AG04449 (cell line): ENCODE measurements at regions not wholly inside any gene's neighbourhood (a gene's known extent, or its start where the extent isn't known, plus 50 kb on each side); places are given as distances from the start of the nearest gene placed in this dataset.

Experiments used
- CTCF ChIA-PET: fragments of 350-600 bp; formaldehyde crosslinking; extraction: SDS; loops from one replicate; lab custom pipeline; 2021; ENCODE audit warnings: antibody characterized with exemption; lab: Yijun Ruan, JAX
- POLR2A ChIA-PET: fragments of 400-600, 350-600 bp; formaldehyde crosslinking; extraction: SDS; loops from one replicate; lab custom pipeline; 2020; ENCODE audit warnings: antibody characterized with exemption, inconsistent platforms; lab: Yijun Ruan, JAX
- DNase-seq: peaks from one replicate; pipeline ENCODE4 v3.0.0-alpha.2; 2010; ENCODE audit warnings: low read depth, low spot score
- H3K4me3 ChIP-seq: 2 replicates; pipeline ENCODE4 v1.5.1; 2011; ENCODE audit warnings: low read depth, mild to moderate bottlenecking, control low read depth, low read length
- TF ChIP-seq, protein P1 (sequence below): IDR thresholded peaks from one replicate; pipeline ENCODE4 v1.5.1; 2011; ENCODE audit warnings: mild to moderate bottlenecking, moderate library complexity, low read length, control low read depth, inconsistent platforms; ENCODE audit not compliant: insufficient read depth; ENCODE audit errors: missing control alignments

DNA sequence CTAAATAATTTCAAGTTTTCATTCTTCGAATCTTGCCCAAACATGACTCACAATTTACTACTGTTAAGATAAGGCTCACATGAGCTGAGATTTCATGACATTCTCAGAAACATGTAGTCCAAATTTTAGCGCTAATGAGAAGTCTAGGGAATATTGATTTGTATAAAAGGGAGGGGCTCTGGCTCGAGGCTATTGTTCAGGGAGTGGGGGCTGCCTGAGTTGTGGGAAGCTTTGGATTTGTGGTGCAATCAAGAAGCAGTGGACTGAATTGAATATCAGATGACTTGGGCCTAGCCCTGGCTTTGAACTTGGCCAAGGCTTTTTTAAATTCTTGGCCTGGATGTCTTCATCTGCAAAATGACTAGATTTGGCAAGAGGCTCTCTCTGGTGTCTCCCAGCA is 674.9 kb upstream of the FANCL start:
- POLR2A ChIA-PET = no interaction called here

DNA sequence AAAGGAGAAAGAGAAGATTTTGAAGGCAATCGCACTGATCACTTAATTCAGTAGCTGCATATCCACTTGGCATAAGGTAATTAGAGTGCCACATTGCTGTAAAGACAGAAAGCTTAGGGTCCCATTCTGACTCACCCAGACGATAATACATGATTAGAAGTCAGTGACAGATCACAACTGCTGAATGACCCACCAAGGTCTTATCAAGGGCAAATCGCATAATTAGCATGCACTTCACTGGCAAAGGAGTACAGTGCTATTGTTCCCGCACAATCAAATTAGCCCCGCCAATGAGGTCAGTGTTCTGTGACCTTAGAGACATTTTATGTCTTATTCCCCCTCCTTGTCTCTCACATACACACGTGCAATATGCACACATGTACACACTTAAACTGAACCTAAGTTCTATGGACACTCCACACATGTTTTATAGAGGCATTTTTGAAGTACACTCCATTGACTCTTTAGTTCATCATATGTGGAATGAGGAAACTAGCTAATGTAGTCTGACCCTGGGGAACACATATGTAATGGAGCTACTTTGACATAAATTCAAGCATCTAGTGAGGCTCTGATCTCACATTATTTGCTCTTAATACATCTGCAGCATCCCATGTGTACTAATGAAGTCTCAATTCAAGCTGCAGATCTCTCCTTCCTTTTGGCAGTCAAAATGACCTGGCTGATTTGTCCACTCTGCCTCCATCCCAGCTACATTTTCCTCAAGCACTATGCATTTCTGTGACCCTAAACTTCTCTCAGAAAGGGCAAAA is 673.8 kb upstream of the FANCL start:
- ChIA-PET CTCF (interaction anchor here (1.3 kb wide), 1 partner anchor 15 kb away, joined by 3 read pairs; no protein-coding TSS in a partner anchor), POLR2A (no interaction called here)
- no peak overlapping the region for H3K4me3 ChIP-seq
- DNase-seq = no peak
- TF ChIP-seq, protein P1, sequence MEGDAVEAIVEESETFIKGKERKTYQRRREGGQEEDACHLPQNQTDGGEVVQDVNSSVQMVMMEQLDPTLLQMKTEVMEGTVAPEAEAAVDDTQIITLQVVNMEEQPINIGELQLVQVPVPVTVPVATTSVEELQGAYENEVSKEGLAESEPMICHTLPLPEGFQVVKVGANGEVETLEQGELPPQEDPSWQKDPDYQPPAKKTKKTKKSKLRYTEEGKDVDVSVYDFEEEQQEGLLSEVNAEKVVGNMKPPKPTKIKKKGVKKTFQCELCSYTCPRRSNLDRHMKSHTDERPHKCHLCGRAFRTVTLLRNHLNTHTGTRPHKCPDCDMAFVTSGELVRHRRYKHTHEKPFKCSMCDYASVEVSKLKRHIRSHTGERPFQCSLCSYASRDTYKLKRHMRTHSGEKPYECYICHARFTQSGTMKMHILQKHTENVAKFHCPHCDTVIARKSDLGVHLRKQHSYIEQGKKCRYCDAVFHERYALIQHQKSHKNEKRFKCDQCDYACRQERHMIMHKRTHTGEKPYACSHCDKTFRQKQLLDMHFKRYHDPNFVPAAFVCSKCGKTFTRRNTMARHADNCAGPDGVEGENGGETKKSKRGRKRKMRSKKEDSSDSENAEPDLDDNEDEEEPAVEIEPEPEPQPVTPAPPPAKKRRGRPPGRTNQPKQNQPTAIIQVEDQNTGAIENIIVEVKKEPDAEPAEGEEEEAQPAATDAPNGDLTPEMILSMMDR = no peak

More for the DNA sequence above, 674.9 kb upstream of the FANCL start:
- CTCF ChIA-PET = interaction anchor here (1.3 to 1.5 kb wide), 2 partner anchors 16 to 109 kb away, joined by 3 to 5 read pairs; no protein-coding TSS in a partner anchor
- no peak for DNase-seq
- no peak overlapping the region for H3K4me3 ChIP-seq
- TF ChIP-seq, protein P1 = no peak

DNA sequence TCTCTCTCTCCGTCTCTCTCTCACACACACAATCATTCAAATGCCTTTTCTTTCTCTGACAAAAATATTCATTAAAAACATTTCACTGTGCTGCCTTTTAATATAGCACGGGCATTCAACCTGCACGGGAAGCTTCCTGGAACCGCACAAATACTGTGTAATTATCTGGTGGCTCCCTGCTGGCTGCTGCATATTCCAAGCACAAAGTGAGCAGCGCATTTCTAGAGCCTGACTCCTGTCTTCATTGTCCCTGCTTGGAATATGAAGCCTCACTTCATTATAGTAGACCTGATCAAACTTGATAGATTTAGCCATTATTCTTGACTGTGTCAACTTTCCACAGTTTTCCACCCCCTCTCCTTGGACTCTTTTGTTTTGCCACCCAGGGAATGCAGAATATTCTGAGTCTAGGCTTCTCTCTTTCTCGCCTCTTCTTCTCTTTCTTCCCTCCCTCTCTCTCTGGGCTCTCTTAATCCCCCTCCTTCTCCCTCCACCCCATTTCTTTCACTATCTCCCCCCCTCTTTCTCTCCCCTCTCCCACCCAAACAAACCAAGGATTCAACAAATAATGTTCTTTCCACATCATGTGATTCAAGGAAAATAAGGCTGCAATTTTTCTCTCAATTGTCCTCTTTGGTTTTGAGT is 672.1 kb upstream of the FANCL start:
- H3K4me3 ChIP-seq = no peak overlapping the region
- no peak for DNase-seq
- ChIA-PET CTCF (no interaction called here), POLR2A (no interaction called here)
- TF ChIP-seq, protein P1 = no peak

DNA sequence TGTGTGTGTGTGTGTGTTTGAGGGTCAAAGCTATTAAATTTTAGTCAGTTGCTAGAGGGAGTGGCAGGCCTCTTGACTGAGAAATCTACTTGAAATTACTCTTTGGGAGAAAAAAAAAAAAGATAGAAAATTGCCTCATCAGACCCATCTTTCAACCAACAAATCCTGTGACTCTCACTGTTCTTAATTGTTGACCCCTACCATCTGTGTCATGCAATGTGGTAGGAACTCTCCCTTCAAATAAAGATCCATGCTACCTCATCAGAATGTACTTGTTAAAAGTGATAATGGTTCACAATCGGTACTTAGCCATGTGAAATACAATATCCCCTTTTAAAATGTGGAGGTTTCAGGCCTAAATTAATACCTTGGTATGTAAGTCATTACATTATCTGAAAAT is 670.8 kb upstream of the FANCL start:
- DNase-seq = no peak
- TF ChIP-seq, protein P1 = no peak
- CTCF ChIA-PET = no interaction called here
- POLR2A ChIA-PET = no interaction called here
- no peak overlapping the region for H3K4me3 ChIP-seq

DNA sequence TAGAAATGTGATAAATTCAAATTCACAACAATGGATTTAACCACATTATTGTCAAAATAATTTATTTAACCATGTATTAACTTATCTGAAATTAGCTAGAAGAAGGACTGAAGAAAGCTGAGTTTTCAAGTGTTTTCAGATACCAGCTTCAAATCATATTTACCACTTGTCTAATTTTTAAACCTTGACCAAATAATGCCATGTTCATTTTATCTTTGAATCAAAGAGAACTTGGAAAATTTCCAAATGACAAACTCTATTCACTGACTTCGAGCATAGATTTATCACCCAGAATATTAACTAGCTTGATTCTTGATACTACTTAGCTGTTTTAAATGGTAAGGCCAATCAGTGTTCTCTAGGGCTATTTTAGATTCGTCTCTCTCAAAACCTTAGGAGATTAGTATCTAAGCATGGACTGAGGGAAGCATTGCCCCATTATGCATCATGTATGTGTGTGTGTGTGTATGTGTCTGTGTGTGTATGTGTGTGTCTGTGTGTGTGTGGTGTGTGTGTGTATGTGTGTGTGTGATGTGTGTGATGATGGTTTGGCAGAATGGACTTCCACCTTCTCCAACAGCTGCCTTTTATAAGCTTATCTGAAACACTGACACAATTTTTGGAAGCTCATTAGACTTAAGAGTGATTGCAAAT is 667.5 kb upstream of the FANCL start:
- ChIA-PET CTCF (no interaction called here), POLR2A (interaction anchor here (0.9 kb wide), 1 partner anchor 10 kb away, joined by 3 read pairs; no protein-coding TSS in a partner anchor)
- TF ChIP-seq, protein P1 = no peak
- H3K4me3 ChIP-seq = no peak overlapping the region
- DNase-seq = no peak

DNA sequence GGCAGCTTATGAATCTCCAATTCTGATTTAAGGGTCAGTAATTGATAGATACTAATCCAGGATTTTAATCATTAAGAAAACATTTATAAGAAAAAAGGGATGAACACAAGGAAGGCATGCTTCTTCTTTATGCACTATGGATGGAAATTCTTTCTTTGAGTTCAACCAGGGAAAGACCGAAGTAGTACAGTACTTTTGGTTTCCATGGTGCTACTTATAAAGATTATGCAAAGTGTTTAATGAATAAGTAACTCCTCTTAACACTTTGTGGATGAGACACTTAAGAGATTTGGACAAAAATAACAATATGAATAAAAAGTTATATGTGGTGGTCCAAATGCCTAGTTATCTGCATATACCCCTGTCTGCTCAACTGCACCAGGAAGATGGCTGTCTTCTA is 666.5 kb upstream of the FANCL start:
- TF ChIP-seq, protein P1 = no peak
- ChIA-PET CTCF (no interaction called here), POLR2A (no interaction called here)
- no peak overlapping the region for H3K4me3 ChIP-seq
- no peak for DNase-seq
